ENCODE measurements at regions not wholly inside any gene's neighbourhood (a gene's known extent, or its start where the extent isn't known, plus 50 kb on each side); places are given as distances from the start of the nearest gene placed in this dataset.
"Not testable (repeated sequence)": the region's sequence is repeated elsewhere in the genome, so short reads cannot be mapped to it uniquely, and the experiment has no call there.

DNA sequence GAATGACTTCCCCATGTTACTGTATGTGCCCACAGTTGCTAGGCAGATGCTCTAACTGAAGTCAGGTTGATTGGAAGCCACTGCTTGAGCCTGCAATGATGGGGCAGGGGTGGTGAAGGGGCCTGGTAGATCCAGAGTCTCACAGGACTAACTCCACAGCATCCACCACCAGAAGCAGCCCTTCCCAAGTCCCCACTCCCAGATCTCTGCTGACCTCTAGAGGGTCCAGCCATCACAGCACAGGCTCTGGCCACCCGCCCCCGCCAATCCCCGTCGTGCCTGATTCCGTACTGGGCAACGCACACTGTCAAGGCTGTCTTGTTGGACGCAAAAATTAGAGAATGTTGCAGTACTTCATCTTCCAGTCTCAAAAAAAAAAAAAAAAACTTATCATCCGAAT, 136.8 kb upstream of the PDE1C start:
- intact Hi-C loops (cut with DNase I; ENCODE audit: low total_unique reads) = loop anchor here (5.0 kb wide), 1 partner anchor 465 kb away; no protein-coding TSS in a partner anchor
- TF ChIP-seq, protein P1, sequence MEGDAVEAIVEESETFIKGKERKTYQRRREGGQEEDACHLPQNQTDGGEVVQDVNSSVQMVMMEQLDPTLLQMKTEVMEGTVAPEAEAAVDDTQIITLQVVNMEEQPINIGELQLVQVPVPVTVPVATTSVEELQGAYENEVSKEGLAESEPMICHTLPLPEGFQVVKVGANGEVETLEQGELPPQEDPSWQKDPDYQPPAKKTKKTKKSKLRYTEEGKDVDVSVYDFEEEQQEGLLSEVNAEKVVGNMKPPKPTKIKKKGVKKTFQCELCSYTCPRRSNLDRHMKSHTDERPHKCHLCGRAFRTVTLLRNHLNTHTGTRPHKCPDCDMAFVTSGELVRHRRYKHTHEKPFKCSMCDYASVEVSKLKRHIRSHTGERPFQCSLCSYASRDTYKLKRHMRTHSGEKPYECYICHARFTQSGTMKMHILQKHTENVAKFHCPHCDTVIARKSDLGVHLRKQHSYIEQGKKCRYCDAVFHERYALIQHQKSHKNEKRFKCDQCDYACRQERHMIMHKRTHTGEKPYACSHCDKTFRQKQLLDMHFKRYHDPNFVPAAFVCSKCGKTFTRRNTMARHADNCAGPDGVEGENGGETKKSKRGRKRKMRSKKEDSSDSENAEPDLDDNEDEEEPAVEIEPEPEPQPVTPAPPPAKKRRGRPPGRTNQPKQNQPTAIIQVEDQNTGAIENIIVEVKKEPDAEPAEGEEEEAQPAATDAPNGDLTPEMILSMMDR (IDR thresholded peaks at IDR 0.05) = no peak
- no peak for TF ChIP-seq POLR2A (IDR thresholded peaks at IDR 0.05)
- Histone ChIP-seq H3K4me3 (no peak overlapping the region), H3K27me3 (no peaks in the 10 kb centered on the region), H3K27ac (no peak overlapping the region), H3K4me1 (no peaks in the 10 kb centered on the region), H3K9me3 (no peaks in the 10 kb centered on the region), H3K36me3 (no peaks in the 10 kb centered on the region)
- DNase-seq = no peak

DNA sequence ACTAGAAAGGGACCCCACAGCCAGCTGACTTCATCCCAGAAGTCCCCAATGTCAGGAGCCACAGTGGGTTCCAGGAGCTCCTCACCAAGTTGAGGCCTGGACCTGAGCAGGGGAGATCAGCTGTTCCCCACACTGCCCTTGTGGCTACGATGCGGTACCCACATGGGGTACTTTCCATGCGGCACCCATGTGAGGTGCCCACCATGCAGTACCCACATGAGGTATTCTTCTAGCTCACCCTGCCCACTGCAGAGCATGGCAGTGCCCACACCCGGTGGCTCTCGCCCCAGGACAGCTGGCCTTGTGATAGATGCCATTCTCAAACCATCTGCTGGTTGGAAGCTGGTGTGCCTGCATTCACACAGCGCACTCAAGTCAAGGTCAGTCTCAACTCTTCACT, 136.3 kb upstream of the PDE1C start:
- intact Hi-C loops (cut with DNase I; ENCODE audit: low total_unique reads) = loop anchor here (5.0 kb wide), 1 partner anchor 464 kb away; no protein-coding TSS in a partner anchor
- no peak for DNase-seq
- Histone ChIP-seq H3K27me3 (no peaks in the 10 kb centered on the region), H3K4me1 (no peaks in the 10 kb centered on the region), H3K27ac (no peak overlapping the region), H3K9me3 (no peaks in the 10 kb centered on the region), H3K4me3 (no peak overlapping the region), H3K36me3 (no peaks in the 10 kb centered on the region)
- TF ChIP-seq, protein P1 (IDR thresholded peaks at IDR 0.05) = no peak
- no peak for TF ChIP-seq POLR2A (IDR thresholded peaks at IDR 0.05)

DNA sequence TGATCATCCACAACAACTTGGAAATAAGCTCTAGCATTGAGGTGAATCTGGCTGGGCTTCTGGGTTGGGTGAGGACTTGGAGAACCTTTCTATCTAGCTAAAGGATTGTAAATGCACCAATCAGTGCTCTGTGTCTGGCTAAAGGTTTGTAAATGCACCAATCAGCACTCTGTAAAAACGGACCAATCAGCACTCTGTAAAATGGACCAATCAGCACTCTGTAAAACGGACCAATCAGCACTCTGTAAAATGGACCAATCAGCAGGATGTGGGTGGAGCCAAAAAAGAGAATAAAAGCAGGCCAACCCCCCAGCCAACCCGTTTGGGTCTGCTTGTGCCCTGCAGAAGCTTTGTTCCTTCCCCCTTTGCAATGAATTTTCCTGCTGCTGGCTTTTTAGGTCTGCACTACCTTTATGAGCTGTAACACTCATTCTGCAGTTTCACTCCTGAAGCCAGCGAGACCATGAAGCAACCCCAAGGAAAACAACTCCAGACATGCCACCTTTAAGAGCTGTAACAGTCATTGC, 135.2 kb upstream of the PDE1C start:
- H3K27me3 ChIP-seq, H3K27ac ChIP-seq, H3K9me3 ChIP-seq, DNase-seq, H3K4me3 ChIP-seq, H3K4me1 ChIP-seq, H3K36me3 ChIP-seq: not testable (repeated sequence)
- intact Hi-C loops (cut with DNase I; ENCODE audit: low total_unique reads) = loop anchor here (5.0 kb wide), 1 partner anchor 463 kb away; no protein-coding TSS in a partner anchor

DNA sequence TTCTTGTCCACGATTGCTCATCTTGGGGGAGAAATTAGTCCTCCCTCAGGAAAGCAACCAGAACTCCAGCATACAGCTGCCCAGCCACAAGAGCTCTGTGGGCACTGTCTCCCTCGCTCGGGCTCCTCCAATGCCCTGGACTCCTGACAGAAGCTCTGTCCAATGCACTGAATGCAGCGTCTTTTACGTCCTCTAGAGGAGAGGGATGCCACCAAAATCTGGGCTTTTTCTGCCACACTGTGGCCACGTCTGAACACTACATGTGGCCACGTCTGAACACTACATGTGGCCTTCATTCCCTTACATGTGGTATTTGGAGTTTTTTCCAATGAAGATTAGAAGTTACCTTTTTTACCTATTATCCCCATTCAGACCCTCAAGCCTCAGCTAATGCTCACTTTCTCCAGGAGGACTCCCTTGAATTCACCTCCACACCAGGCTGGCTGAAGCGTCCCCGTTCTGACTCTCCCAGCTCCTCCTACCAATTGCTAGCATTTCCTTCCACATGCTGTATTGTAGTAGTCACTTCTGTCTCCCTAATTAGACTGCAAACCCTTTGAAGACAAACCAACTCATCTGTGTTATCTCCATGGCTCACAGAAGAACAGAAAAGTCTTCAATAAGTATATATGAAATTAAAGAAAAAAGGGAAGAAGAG, 134.3 kb upstream of the PDE1C start:
- no peaks in the 10 kb centered on the region for H3K27me3 ChIP-seq
- intact Hi-C loops (cut with DNase I; ENCODE audit: low total_unique reads) = loop anchor here (5.0 kb wide), 1 partner anchor 462 kb away; no protein-coding TSS in a partner anchor
- DNase-seq = peak; percentile 70 to 74
- H3K4me1 ChIP-seq = no peaks in the 10 kb centered on the region
- H3K9me3 ChIP-seq = no peaks in the 10 kb centered on the region
- no peaks in the 10 kb centered on the region for H3K36me3 ChIP-seq
- peak overlapping the region; percentile 66 for H3K27ac ChIP-seq
- peak overlapping the region; percentile 21 to 35 for H3K4me3 ChIP-seq
- TF ChIP-seq POLR2A (IDR thresholded peaks at IDR 0.05) = no peak
- TF ChIP-seq, protein P1 (IDR thresholded peaks at IDR 0.05) = peak; percentile 68 to 88 (median 82)

DNA sequence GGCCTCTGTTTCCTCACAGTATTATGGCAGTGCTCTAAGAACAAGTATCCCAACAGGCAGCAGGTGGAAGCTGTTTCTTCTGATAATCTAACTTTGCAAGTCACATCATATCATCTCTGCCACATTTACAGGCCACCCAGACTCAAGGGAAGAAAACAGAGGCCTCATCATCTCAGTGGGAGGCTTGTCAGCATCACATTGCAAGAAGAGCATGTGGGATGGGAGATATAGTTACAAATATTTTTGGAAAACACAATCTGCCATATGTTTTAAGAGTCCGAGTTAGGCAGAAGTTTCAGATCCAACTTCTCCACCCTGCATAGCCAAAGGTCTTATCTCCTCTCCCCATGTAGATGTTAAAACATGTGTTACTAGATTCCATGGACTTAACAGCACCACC, 130.4 kb upstream of the PDE1C start:
- TF ChIP-seq POLR2A (IDR thresholded peaks at IDR 0.05) = no peak
- TF ChIP-seq, protein P1 (IDR thresholded peaks at IDR 0.05) = no peak
- Histone ChIP-seq H3K36me3 (no peaks in the 10 kb centered on the region), H3K27me3 (no peaks in the 10 kb centered on the region), H3K9me3 (no peaks in the 10 kb centered on the region), H3K27ac (no peak overlapping the region), H3K4me3 (no peak overlapping the region), H3K4me1 (no peaks in the 10 kb centered on the region)
- intact Hi-C loops (cut with DNase I; ENCODE audit: low total_unique reads) = no loop called here
- no peak for DNase-seq

Measured in uterus (tissue), 3 donors.